ENCODE measurements at regions not wholly inside any gene's neighbourhood (a gene's known extent, or its start where the extent isn't known, plus 50 kb on each side); places are given as distances from the start of the nearest gene placed in this dataset.

DNA sequence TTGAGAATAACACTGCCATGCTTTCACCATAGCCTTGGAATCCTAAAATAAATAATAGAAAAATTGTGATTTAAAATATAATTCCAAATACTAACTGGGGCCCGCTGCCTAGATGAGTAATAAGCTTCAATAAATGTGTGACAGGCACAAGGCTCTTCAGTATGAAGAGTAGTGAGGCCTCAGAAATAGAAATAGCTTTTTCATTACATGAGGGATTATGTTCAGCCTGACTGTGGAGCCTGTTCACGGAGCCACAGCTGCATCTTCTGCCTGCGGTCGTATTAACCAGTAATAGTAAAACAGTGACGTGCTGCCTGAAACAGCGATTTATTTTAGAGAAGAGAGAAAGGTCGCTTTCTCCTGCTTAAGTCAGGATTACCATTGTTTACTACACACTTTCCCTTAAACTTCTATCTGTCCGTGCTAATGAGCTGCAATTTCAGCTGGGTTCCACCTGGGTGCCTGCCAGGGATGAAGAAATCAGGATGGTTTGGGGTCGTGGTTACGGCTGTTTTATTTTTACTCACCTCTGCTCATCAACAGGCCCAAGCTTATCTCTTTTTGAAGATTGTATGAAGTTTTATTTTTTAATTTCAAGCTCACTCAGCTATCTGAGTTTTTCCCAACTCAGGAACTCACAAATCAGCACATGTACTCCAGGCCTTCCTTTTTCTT is 284.9 kb upstream of the WWC1 start:
- no peak for DNase-seq (ENCODE audit: low read depth)
- TF ChIP-seq, protein P1, sequence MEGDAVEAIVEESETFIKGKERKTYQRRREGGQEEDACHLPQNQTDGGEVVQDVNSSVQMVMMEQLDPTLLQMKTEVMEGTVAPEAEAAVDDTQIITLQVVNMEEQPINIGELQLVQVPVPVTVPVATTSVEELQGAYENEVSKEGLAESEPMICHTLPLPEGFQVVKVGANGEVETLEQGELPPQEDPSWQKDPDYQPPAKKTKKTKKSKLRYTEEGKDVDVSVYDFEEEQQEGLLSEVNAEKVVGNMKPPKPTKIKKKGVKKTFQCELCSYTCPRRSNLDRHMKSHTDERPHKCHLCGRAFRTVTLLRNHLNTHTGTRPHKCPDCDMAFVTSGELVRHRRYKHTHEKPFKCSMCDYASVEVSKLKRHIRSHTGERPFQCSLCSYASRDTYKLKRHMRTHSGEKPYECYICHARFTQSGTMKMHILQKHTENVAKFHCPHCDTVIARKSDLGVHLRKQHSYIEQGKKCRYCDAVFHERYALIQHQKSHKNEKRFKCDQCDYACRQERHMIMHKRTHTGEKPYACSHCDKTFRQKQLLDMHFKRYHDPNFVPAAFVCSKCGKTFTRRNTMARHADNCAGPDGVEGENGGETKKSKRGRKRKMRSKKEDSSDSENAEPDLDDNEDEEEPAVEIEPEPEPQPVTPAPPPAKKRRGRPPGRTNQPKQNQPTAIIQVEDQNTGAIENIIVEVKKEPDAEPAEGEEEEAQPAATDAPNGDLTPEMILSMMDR (IDR thresholded peaks at IDR 0.05; ENCODE audit: insufficient read depth, low read depth, low read length, missing control alignments) = no peak
- H3K4me3 ChIP-seq (ENCODE audit: low read length) = no peak overlapping the region

DNA sequence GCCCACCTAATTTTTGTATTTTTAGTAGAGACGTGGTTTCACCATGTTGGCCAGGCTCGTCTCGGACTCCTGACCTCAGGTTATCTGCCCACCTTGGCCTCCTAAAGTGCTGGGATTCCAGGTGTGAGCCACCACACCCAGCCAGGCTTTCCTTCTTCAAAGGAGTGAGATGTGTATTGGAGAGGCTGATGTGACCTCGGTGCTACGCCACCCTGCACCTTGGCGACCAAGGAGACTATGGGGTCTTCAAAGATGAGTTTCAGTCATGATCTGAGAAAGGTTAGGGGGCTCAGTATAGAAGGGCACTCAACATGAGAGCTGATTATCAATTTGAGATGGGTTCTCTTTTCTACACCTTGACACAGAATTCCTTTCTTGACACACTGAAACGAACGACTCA is 284.2 kb upstream of the WWC1 start:
- H3K4me3 ChIP-seq (ENCODE audit: low read length) = no peak overlapping the region
- DNase-seq (ENCODE audit: low read depth) = no peak
- TF ChIP-seq, protein P1 (IDR thresholded peaks at IDR 0.05; ENCODE audit: insufficient read depth, low read depth, low read length, missing control alignments) = no peak

DNA sequence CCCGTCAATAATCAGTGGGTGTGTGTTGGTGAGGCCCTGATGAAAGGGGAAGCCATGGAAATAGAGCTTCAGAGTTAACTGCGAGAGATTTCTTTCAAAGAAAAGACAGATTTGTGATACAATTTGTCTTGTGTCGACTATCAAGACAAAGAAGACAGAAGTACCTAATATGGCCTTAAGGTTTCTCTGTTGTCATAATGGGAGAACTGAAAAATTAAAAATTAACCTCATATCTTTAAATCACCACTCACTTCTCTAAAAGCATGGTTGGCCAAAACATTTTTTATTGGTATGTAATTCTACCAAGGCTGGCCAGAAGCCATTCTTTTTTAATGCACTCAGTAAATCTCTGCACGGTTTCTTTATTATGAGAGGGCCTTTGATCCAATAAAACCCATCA is 282.9 kb upstream of the WWC1 start:
- DNase-seq (ENCODE audit: low read depth) = no peak
- H3K4me3 ChIP-seq (ENCODE audit: low read length) = no peak overlapping the region
- TF ChIP-seq, protein P1 (IDR thresholded peaks at IDR 0.05; ENCODE audit: insufficient read depth, low read depth, low read length, missing control alignments) = no peak

DNA sequence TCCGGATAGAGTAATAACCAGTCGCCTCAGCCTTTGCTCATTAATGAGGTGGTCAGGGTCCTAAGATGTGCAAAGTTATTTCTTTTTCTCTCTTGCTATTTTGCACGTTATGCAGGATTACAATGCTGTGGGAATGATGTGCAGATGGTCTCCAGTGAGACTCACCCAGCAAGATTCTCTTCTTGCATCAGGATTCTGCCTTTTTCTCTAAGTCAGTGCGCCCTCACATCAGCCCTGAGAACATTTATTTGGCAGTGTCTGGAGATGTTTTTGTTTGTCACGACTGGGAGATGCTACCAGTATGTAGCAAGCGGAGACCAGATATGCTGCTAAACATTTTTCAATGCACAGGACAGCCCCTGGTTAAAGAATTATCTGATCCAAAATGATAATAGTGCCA is 280.3 kb upstream of the WWC1 start:
- DNase-seq (ENCODE audit: low read depth) = no peak
- no peak overlapping the region for H3K4me3 ChIP-seq (ENCODE audit: low read length)
- TF ChIP-seq, protein P1 (IDR thresholded peaks at IDR 0.05; ENCODE audit: insufficient read depth, low read depth, low read length, missing control alignments) = no peak

DNA sequence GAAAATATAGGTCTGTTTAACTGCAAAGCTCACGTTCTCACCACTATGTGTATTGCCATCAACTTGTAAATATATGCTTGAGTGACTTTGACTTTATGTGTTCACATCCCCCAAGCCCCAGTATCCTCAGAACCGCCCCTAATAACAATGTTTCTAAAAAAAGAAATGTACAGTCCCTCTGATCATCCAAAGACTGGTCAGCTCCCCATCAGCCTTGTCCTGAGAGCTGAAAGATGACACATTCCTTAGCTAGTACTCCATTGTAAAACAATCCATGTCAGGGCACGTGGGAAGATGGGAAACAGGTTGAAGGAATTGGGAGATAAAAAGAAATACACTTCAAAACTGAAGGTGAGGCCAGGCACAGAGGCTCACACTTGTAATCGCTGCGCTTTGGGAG is 279.4 kb upstream of the WWC1 start:
- no peak overlapping the region for H3K4me3 ChIP-seq (ENCODE audit: low read length)
- TF ChIP-seq, protein P1 (IDR thresholded peaks at IDR 0.05; ENCODE audit: insufficient read depth, low read depth, low read length, missing control alignments) = no peak
- DNase-seq (ENCODE audit: low read depth) = no peak

DNA sequence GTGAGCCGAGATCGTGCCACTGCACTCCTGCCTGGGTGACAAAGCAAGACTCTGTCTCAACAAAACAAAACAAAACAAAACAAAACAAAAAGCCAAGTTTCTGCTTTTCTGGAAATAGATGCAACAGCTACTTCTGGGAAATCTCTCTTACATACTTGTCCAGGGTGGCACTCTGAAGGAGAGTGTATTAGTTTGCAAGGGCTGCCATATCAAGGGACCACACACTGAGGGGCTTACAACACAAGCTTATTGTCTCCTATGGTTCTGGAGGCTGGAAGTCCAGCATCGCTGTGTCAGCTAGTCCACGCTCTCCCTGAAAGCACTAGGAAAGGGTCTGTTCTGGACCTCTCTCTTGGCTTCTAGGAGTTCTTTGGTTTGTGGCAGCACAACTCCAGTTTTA is 277.9 kb upstream of the WWC1 start:
- no peak for DNase-seq (ENCODE audit: low read depth)
- TF ChIP-seq, protein P1 (IDR thresholded peaks at IDR 0.05; ENCODE audit: insufficient read depth, low read depth, low read length, missing control alignments) = no peak

DNA sequence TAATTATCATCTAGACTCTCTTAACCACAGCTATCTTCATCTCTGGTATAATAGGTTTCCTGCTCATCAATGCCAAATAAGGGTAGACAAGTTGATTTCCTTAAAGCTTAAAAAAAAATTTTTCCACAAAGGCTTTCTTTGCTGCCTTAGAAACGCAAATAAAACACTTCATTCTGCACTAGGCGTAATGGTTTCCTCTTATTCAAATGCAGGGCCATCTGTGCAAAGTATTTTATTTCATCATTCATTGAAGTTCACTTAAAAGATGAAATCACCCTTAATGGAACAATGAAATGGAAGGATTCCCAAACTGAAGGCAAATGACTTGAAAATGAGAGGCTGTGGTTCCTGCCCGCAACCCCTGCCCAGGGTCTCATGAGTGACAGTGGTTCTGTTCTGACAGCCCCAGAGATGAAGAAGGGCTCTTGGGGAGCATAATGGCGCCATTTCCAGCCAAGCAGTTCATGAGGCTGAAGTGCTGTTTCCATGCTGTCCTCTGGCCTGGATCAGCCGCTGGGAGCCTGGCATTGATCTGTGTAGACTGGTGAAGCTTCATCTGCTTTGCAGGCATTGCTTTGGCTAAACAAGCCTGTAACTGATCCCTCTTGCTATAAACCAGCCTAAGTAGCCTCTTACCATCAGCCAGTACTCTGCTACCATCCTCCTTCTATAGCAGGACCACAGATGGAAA is 276.9 kb upstream of the WWC1 start:
- TF ChIP-seq, protein P1 (IDR thresholded peaks at IDR 0.05; ENCODE audit: insufficient read depth, low read depth, low read length, missing control alignments) = no peak
- no peak for DNase-seq (ENCODE audit: low read depth)
- no peak overlapping the region for H3K4me3 ChIP-seq (ENCODE audit: low read length)

More for the DNA sequence above, 277.9 kb upstream of the WWC1 start:
- H3K4me3 ChIP-seq (ENCODE audit: low read length) = no peak overlapping the region
